Osteocyte (in vitro differentiated cells): ENCODE measurements at regions not wholly inside any gene's neighbourhood (a gene's known extent, or its start where the extent isn't known, plus 50 kb on each side); places are given as distances from the start of the nearest gene placed in this dataset.

Source experiments
- DNase-seq: peaks from one replicate; pipeline ENCODE4 v3.0.0; 2021; ENCODE audit warnings: mixed read lengths; ENCODE audit not compliant: unreplicated experiment; ENCODE audit errors: extremely low spot score
- H3K27ac Mint-ChIP-seq: one replicate; pipeline ENCODE4 v1.8.0; 2021; ENCODE audit warnings: mild to moderate bottlenecking, mixed read lengths; ENCODE audit not compliant: unreplicated experiment
- H3K27me3 Mint-ChIP-seq: one replicate; pipeline ENCODE4 v1.8.0; 2021; ENCODE audit warnings: mixed read lengths; ENCODE audit not compliant: unreplicated experiment
- H3K36me3 Mint-ChIP-seq: one replicate; pipeline ENCODE4 v1.8.0; 2021; ENCODE audit warnings: mixed read lengths; ENCODE audit not compliant: unreplicated experiment
- H3K4me1 Mint-ChIP-seq: one replicate; pipeline ENCODE4 v1.8.0; 2021; ENCODE audit warnings: mixed read lengths; ENCODE audit not compliant: unreplicated experiment
- H3K4me3 Mint-ChIP-seq: one replicate; pipeline ENCODE4 v1.8.0; 2021; ENCODE audit warnings: mild to moderate bottlenecking, moderate library complexity, mixed read lengths; ENCODE audit not compliant: unreplicated experiment
- H3K9me3 Mint-ChIP-seq: one replicate; pipeline ENCODE4 v1.8.0; 2021; ENCODE audit warnings: mixed read lengths; ENCODE audit not compliant: unreplicated experiment
- TF ChIP-seq, protein P1 (sequence below): fragments of 200-600 bp; sonication (generic); IDR thresholded peaks from 2 replicates; pipeline ENCODE4 v1.5.0; 2021; ENCODE audit warnings: antibody characterized with exemption, mild to moderate bottlenecking, moderate library complexity

DNA sequence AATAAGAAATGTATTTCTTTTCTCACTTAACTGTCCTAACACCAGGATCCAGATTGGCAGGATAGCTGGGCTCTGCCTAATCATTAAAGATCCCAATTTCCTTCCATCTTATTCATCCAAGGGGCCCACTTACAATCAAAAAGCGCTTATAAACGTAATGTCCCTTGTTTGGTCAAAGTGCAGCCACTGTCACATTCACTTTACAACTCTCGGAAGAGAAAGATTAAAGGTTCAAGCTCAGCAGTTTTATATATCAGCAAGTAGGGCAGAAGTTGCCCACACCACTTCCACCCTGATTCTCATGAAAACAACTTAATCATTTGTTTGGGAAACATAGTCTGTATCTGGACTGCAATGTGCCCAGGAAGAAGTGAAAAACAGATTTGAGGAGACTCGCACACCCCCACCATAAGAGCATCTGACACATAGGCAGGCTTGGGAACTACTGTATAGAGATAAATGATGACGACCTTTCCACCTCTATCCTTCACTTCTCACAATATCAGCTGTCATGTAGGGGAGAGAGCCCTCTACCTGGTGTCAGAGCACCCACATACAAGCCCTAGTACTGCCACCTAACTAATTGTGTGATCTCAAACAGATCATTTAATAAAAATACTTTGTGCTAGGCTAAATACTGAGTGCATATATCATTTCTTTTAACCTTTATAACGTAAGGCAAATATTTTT lies 80.8 kb downstream of the CAPZA3 start:
- H3K4me3 Mint-ChIP-seq = no peak overlapping the region
- H3K4me1 Mint-ChIP-seq = no peaks in the 10 kb centered on the region
- no peaks in the 10 kb centered on the region for H3K27me3 Mint-ChIP-seq
- no peaks in the 10 kb centered on the region for H3K36me3 Mint-ChIP-seq
- TF ChIP-seq, protein P1, sequence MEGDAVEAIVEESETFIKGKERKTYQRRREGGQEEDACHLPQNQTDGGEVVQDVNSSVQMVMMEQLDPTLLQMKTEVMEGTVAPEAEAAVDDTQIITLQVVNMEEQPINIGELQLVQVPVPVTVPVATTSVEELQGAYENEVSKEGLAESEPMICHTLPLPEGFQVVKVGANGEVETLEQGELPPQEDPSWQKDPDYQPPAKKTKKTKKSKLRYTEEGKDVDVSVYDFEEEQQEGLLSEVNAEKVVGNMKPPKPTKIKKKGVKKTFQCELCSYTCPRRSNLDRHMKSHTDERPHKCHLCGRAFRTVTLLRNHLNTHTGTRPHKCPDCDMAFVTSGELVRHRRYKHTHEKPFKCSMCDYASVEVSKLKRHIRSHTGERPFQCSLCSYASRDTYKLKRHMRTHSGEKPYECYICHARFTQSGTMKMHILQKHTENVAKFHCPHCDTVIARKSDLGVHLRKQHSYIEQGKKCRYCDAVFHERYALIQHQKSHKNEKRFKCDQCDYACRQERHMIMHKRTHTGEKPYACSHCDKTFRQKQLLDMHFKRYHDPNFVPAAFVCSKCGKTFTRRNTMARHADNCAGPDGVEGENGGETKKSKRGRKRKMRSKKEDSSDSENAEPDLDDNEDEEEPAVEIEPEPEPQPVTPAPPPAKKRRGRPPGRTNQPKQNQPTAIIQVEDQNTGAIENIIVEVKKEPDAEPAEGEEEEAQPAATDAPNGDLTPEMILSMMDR = no peak
- no peaks in the 10 kb centered on the region for H3K9me3 Mint-ChIP-seq
- no peak overlapping the region for H3K27ac Mint-ChIP-seq
- DNase-seq = no peak

DNA sequence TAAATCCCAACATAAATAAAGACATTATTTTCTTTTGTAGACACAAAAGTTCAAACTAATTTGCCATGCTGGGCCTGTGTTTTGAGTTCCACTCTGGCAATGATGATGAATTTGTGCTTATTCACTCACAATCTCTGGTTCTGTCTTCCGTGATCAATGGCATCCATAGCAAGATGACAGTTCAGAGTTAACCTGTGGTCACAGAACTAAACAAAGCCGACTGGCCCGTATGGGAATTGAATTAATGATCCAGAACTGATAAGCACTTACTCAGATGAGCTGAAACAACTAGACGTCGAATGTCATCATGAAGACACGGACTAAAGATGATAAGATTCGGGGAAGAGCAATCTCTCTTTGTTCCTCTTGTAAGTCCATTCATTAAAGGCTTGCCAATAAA lies 81.6 kb downstream of the CAPZA3 start:
- H3K9me3 Mint-ChIP-seq = no peaks in the 10 kb centered on the region
- no peak for DNase-seq
- TF ChIP-seq, protein P1 = no peak

DNA sequence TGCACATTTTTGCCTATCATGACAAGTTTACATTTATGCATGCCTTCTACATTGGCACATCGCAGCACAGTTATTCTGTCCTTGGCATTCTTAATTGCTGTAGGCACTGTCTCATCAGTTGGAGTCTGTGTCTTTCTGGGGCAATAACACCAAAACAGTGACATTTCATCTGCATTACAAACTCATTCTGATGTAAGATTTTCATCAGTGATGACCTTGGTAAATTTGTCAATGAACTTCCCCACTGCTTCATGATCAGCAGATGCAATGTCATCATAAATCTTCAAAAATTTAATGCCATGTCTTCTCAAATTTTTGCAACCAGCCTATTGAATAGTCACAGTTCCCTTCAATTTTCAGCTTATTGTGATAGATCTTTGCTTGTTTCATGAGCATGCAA lies 85.5 kb downstream of the CAPZA3 start:
- no peak overlapping the region for H3K27ac Mint-ChIP-seq
- H3K36me3 Mint-ChIP-seq = no peaks in the 10 kb centered on the region
- no peak for DNase-seq
- H3K4me1 Mint-ChIP-seq = no peaks in the 10 kb centered on the region
- no peaks in the 10 kb centered on the region for H3K27me3 Mint-ChIP-seq
- peaks cover 3% of the 10 kb centered on the region for H3K9me3 Mint-ChIP-seq
- TF ChIP-seq, protein P1 = no peak
- no peak overlapping the region for H3K4me3 Mint-ChIP-seq

More for the DNA sequence above, 81.6 kb downstream of the CAPZA3 start:
- Mint-ChIP-seq H3K36me3 (no peaks in the 10 kb centered on the region), H3K4me3 (no peak overlapping the region), H3K4me1 (no peaks in the 10 kb centered on the region), H3K27ac (no peak overlapping the region), H3K27me3 (no peaks in the 10 kb centered on the region)

DNA sequence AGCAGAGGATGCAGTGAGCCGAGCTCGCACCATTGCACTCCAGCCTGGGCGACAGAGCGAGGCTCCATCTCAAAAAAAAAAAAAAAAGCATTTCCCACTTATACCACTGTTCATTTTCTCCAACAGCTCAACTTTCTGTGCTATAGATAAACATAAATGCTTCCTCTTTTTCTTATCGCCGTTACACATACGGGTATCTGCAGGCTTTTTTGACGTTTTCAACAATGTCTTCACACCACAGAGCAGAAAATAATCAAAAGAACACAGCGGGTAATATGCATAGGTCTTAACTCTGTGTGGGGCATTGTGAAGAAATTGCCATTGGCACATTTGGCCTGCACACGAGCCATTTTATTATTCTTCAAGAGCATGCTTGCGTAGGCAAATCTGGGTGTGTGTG lies 86.4 kb downstream of the CAPZA3 start:
- H3K36me3 Mint-ChIP-seq = no peaks in the 10 kb centered on the region
- no peaks in the 10 kb centered on the region for H3K4me1 Mint-ChIP-seq
- no peaks in the 10 kb centered on the region for H3K27me3 Mint-ChIP-seq
- H3K27ac Mint-ChIP-seq = no peak overlapping the region
- no peak overlapping the region for H3K4me3 Mint-ChIP-seq
- DNase-seq = no peak
- TF ChIP-seq, protein P1 = no peak
- H3K9me3 Mint-ChIP-seq = peaks cover 11% of the 10 kb centered on the region

DNA sequence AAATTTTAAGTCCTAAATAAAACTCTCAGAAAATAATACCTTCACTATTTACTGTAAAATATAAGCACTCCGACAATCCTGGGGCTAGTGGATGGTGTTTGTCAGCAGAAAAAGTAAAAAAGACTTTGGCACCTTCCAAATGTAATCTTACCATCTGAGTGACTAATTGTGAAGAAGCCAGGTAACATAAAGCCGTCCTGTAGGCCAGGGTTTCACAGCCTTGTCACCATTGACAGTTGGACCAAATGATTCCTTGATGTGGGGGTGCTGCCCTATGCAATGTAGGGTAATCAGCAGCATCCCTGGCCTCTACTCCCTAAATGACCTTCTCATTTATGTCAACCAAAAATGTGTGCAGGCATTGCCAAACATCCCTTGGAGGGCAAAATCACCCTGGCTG lies 87.2 kb downstream of the CAPZA3 start:
- Mint-ChIP-seq H3K27me3 (no peaks in the 10 kb centered on the region), H3K27ac (no peak overlapping the region), H3K4me3 (no peak overlapping the region), H3K9me3 (peaks cover 15% of the 10 kb centered on the region), H3K36me3 (no peaks in the 10 kb centered on the region), H3K4me1 (no peaks in the 10 kb centered on the region)
- TF ChIP-seq, protein P1 = no peak
- no peak for DNase-seq
